SK-N-SH treated with all-trans-retinoic acid at 6 μM for 48 hours (cell line): ENCODE measurements at regions not wholly inside any gene's neighbourhood (a gene's known extent, or its start where the extent isn't known, plus 50 kb on each side); places are given as distances from the start of the nearest gene placed in this dataset.

Experiments used
- ATAC-seq: fragments of 200-7000 bp; cut with Tn5 transposase; 3 replicates; pipeline ENCODE4 v1.9.1; 2020; ENCODE audit warnings: mild to moderate bottlenecking, moderate library complexity
- ARNTL ChIP-seq: fragments of 450-650 bp; formaldehyde crosslinking; IDR thresholded peaks from 2 replicates; pipeline ENCODE4 v1.5.0; 2020; ENCODE audit warnings: low read depth, mild to moderate bottlenecking, moderate library complexity, borderline replicate concordance
- BACH2 ChIP-seq: fragments of 250-450 bp; sonication (Bioruptor Pico); IDR thresholded peaks from 2 replicates; pipeline ENCODE4 v1.9.0; 2021; ENCODE audit warnings: mild to moderate bottlenecking, borderline replicate concordance
- CREB5 ChIP-seq: fragments of 250-450 bp; sonication (Bioruptor Pico); IDR thresholded peaks from 2 replicates; pipeline ENCODE4 v1.5.1; 2020; ENCODE audit warnings: low read depth, mild to moderate bottlenecking, moderate library complexity
- CSDC2 ChIP-seq: fragments of 250-450 bp; sonication (Bioruptor Pico); IDR thresholded peaks from 2 replicates; pipeline ENCODE4 v1.5.0; 2020; ENCODE audit warnings: mild to moderate bottlenecking, moderate library complexity
- ESRRG ChIP-seq: fragments of 250-450 bp; sonication (Bioruptor Pico); IDR thresholded peaks from 2 replicates; pipeline ENCODE4 v1.6.1; 2021; ENCODE audit warnings: mild to moderate bottlenecking
- GLIS3 ChIP-seq: fragments of 250-450 bp; sonication (Bioruptor Pico); IDR thresholded peaks from 2 replicates; pipeline ENCODE4 v1.5.0; 2020; ENCODE audit warnings: mild to moderate bottlenecking, moderate library complexity
- OSR1 ChIP-seq: fragments of 250-450 bp; sonication (Bioruptor Pico); IDR thresholded peaks from 2 replicates; pipeline ENCODE4 v1.8.0; 2022; ENCODE audit warnings: moderate library complexity, mild to moderate bottlenecking, inconsistent platforms
- PATZ1 ChIP-seq: fragments of 250-450 bp; sonication (Bioruptor Pico); IDR thresholded peaks from 2 replicates; pipeline ENCODE4 v1.8.0; 2020; ENCODE audit warnings: mild to moderate bottlenecking, moderate library complexity, borderline replicate concordance
- SNAI2 ChIP-seq: fragments of 250-450 bp; sonication (Bioruptor Pico); IDR thresholded peaks from 2 replicates; pipeline ENCODE4 v1.5.0; 2020; ENCODE audit warnings: mild to moderate bottlenecking, moderate library complexity
- TCF4 ChIP-seq: fragments of 250-450 bp; sonication (Bioruptor Pico); IDR thresholded peaks from 2 replicates; pipeline ENCODE4 v1.8.0; 2021; ENCODE audit warnings: mild to moderate bottlenecking, moderate library complexity, borderline replicate concordance
- ZC3H10 ChIP-seq: fragments of 250-450 bp; sonication (Bioruptor Pico); IDR thresholded peaks from 2 replicates; pipeline ENCODE4 v1.5.1; 2021; ENCODE audit warnings: mild to moderate bottlenecking, moderate library complexity
- ZFP30 ChIP-seq: fragments of 450-650 bp; formaldehyde crosslinking; IDR thresholded peaks from 2 replicates; pipeline ENCODE4 v1.5.0; 2022; ENCODE audit warnings: mild to moderate bottlenecking, moderate library complexity
- ZNF565 ChIP-seq: fragments of 450-650 bp; formaldehyde crosslinking; conservative IDR thresholded peaks from 2 replicates; pipeline ENCODE4 v1.5.0; 2020; ENCODE audit warnings: low read depth, mild to moderate bottlenecking, moderate library complexity
- ZNF70 ChIP-seq: fragments of 450-650 bp; formaldehyde crosslinking; IDR thresholded peaks from 2 replicates; pipeline ENCODE4 v1.5.0; 2020; ENCODE audit warnings: mild to moderate bottlenecking, moderate library complexity
- ZNF8 ChIP-seq: fragments of 450-650 bp; formaldehyde crosslinking; IDR thresholded peaks from 2 replicates; pipeline ENCODE4 v1.5.0; 2020; ENCODE audit warnings: mild to moderate bottlenecking, moderate library complexity
- TF ChIP-seq, protein P1 (sequence below): fragments of 250-450 bp; sonication (Bioruptor Pico); IDR thresholded peaks from 2 replicates; pipeline ENCODE4 v1.8.0; 2021; ENCODE audit warnings: low read depth, mild to moderate bottlenecking, moderate library complexity, borderline replicate concordance
- TF ChIP-seq, protein P2 (sequence below): fragments of 250-450 bp; sonication (Bioruptor Pico); IDR thresholded peaks from 2 replicates; pipeline ENCODE4 v1.5.0; 2020; ENCODE audit warnings: mild to moderate bottlenecking, moderate library complexity
- TF ChIP-seq, protein P3 (sequence below): fragments of 250-450 bp; sonication (Bioruptor Pico); IDR thresholded peaks from 2 replicates; pipeline ENCODE4 v1.5.1; 2021; ENCODE audit warnings: mild to moderate bottlenecking, moderate library complexity

- TF ChIP-seq PATZ1 (CRISPR knock-in tag) (no peak), TCF4 (CRISPR knock-in tag) (no peak)
- ATAC-seq: no peak
Observed at GRCh38 chr2:121103960-121104359, 181.0 kb downstream of the TFCP2L1 start.

- no peak for ATAC-seq
- TF ChIP-seq, protein P1, sequence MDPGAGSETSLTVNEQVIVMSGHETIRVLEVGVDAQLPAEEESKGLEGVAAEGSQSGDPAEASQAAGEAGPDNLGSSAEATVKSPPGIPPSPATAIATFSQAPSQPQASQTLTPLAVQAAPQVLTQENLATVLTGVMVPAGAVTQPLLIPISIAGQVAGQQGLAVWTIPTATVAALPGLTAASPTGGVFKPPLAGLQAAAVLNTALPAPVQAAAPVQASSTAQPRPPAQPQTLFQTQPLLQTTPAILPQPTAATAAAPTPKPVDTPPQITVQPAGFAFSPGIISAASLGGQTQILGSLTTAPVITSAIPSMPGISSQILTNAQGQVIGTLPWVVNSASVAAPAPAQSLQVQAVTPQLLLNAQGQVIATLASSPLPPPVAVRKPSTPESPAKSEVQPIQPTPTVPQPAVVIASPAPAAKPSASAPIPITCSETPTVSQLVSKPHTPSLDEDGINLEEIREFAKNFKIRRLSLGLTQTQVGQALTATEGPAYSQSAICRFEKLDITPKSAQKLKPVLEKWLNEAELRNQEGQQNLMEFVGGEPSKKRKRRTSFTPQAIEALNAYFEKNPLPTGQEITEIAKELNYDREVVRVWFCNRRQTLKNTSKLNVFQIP (CRISPR knock-in tag): no peak
Observed at GRCh38 chr2:121104721-121105141, 180.3 kb downstream of the TFCP2L1 start.

GRCh38 chr2:121110924-121111323 lies 174.1 kb downstream of the TFCP2L1 start:
- TF ChIP-seq SNAI2 (CRISPR knock-in tag) (no peak), GLIS3 (no peak), BACH2 (no peak), CSDC2 (CRISPR knock-in tag) (no peak), ZFP30 (CRISPR knock-in tag) (no peak), ZNF8 (CRISPR knock-in tag) (no peak), PATZ1 (CRISPR knock-in tag) (no peak), ARNTL (no peak), ZNF565 (CRISPR knock-in tag) (no peak), ZC3H10 (CRISPR knock-in tag) (no peak), OSR1 (CRISPR knock-in tag) (no peak), ESRRG (CRISPR knock-in tag) (no peak), ZNF70 (CRISPR knock-in tag) (no peak), CREB5 (CRISPR knock-in tag) (no peak)
- TF ChIP-seq, protein P2, sequence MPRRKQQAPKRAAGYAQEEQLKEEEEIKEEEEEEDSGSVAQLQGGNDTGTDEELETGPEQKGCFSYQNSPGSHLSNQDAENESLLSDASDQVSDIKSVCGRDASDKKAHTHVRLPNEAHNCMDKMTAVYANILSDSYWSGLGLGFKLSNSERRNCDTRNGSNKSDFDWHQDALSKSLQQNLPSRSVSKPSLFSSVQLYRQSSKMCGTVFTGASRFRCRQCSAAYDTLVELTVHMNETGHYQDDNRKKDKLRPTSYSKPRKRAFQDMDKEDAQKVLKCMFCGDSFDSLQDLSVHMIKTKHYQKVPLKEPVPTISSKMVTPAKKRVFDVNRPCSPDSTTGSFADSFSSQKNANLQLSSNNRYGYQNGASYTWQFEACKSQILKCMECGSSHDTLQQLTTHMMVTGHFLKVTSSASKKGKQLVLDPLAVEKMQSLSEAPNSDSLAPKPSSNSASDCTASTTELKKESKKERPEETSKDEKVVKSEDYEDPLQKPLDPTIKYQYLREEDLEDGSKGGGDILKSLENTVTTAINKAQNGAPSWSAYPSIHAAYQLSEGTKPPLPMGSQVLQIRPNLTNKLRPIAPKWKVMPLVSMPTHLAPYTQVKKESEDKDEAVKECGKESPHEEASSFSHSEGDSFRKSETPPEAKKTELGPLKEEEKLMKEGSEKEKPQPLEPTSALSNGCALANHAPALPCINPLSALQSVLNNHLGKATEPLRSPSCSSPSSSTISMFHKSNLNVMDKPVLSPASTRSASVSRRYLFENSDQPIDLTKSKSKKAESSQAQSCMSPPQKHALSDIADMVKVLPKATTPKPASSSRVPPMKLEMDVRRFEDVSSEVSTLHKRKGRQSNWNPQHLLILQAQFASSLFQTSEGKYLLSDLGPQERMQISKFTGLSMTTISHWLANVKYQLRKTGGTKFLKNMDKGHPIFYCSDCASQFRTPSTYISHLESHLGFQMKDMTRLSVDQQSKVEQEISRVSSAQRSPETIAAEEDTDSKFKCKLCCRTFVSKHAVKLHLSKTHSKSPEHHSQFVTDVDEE (CRISPR knock-in tag): no peak
- TF ChIP-seq, protein P1 (CRISPR knock-in tag): no peak
- TF ChIP-seq, protein P3, sequence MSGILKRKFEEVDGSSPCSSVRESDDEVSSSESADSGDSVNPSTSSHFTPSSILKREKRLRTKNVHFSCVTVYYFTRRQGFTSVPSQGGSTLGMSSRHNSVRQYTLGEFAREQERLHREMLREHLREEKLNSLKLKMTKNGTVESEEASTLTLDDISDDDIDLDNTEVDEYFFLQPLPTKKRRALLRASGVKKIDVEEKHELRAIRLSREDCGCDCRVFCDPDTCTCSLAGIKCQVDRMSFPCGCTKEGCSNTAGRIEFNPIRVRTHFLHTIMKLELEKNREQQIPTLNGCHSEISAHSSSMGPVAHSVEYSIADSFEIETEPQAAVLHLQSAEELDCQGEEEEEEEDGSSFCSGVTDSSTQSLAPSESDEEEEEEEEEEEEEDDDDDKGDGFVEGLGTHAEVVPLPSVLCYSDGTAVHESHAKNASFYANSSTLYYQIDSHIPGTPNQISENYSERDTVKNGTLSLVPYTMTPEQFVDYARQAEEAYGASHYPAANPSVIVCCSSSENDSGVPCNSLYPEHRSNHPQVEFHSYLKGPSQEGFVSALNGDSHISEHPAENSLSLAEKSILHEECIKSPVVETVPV (CRISPR knock-in tag): no peak
- ATAC-seq: no peak
